Thyroid gland (tissue), 4 donors: ENCODE measurements at regions not wholly inside any gene's neighbourhood (a gene's known extent, or its start where the extent isn't known, plus 50 kb on each side); places are given as distances from the start of the nearest gene placed in this dataset.
"Not testable (repeated sequence)": the region's sequence is repeated elsewhere in the genome, so short reads cannot be mapped to it uniquely, and the experiment has no call there.

Experiments
- DNase-seq, 2 donors: peaks; one replicate each; pipeline ENCODE4 v3.0.0-alpha.2; 2019
- H3K27ac ChIP-seq, 3 donors: fragments of 200-600 bp; sonication (generic); 1 replicate in 2 of 3; 2 replicates in 1 of 3; pipeline ENCODE4 v1.5.1; 2016 to 2019; ENCODE audit warnings: mild to moderate bottlenecking in 1 of 3, moderate library complexity in 1 of 3
- H3K27me3 ChIP-seq: fragments of 200-600 bp; sonication (generic); one replicate; pipeline ENCODE4 v1.5.1; 2019
- H3K36me3 ChIP-seq, 2 donors: fragments of 200-600 bp; sonication (generic); one replicate each; pipeline ENCODE4 v1.5.1; 2016 to 2019
- H3K4me1 ChIP-seq, 2 donors: fragments of 200-600 bp; sonication (generic); one replicate each; pipeline ENCODE4 v1.5.1; 2017 to 2019
- H3K4me3 ChIP-seq, 3 donors: fragments of 200-600 bp; sonication (generic); replicated peaks in 1 of 3; 1 replicate in 2 of 3; 2 replicates in 1 of 3; pipeline ENCODE4 v1.5.1; 2016; ENCODE audit warnings: mild to moderate bottlenecking in 1 of 3
- H3K9me3 ChIP-seq: fragments of 200-600 bp; sonication (generic); one replicate; pipeline ENCODE4 v1.5.1; 2017
- POLR2A ChIP-seq, 2 donors: fragments of 450-650 bp; IDR thresholded peaks; one replicate each; pipeline ENCODE4 v1.6.1; 2017; ENCODE audit warnings: antibody characterized with exemption in 2 of 2, mild to moderate bottlenecking in 2 of 2, moderate library complexity in 1 of 2
- WGBS, 2 donors: methylation state at CpG; one replicate each; pipeline ENCODE4 v1.1.5; 2017; 5-methylcytosine and 5-hydroxymethylcytosine counted together
- intact Hi-C: fragments of 100-400 bp; cut with DNase I; formaldehyde crosslinking; loops from one replicate; pipeline ENCODE4 v1.15.1; 2023
- TF ChIP-seq, protein P1 (sequence below), 6 experiments: fragments of 200-600 bp in 3 of 6; fragments of 450-650 bp in 3 of 6; sonication (generic) in 3 of 6; IDR thresholded peaks; one replicate each; pipeline ENCODE4 v1.5.1; 2016 to 2019; ENCODE audit warnings: antibody characterized with exemption in 6 of 6, mild to moderate bottlenecking in 2 of 6, inconsistent platforms in 1 of 6, moderate library complexity in 1 of 6

DNA sequence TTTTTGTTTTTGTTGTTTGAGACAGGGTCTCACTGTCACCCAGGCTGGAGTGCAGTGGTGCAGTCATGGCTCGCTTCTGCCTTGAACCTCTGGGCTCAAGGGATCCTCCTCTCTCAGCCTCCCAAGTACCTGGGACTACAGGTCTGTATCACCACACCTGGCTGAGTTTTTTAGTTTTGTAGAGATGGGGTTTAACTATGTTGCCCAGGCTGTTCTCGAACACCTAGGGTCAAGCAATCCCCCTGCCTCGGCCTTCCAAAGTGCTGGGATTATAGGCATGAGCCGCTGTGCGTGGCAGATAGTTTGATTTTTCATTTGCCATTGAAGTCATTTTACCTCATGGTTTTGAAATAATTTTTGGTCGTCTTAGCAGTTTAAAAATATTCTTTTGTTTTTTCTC, 94.3 kb upstream of the EIF5 start:
- Histone ChIP-seq H3K36me3 (no peaks in the 10 kb centered on the region), H3K27me3 (no peaks in the 10 kb centered on the region), H3K4me1 (no peaks in the 10 kb centered on the region), H3K4me3 (no peak overlapping the region), H3K27ac (no peak overlapping the region), H3K9me3 (no peaks in the 10 kb centered on the region)
- DNase-seq, result no peak
- TF ChIP-seq POLR2A (IDR thresholded peaks at IDR 0.05), result no peak
- TF ChIP-seq, protein P1, sequence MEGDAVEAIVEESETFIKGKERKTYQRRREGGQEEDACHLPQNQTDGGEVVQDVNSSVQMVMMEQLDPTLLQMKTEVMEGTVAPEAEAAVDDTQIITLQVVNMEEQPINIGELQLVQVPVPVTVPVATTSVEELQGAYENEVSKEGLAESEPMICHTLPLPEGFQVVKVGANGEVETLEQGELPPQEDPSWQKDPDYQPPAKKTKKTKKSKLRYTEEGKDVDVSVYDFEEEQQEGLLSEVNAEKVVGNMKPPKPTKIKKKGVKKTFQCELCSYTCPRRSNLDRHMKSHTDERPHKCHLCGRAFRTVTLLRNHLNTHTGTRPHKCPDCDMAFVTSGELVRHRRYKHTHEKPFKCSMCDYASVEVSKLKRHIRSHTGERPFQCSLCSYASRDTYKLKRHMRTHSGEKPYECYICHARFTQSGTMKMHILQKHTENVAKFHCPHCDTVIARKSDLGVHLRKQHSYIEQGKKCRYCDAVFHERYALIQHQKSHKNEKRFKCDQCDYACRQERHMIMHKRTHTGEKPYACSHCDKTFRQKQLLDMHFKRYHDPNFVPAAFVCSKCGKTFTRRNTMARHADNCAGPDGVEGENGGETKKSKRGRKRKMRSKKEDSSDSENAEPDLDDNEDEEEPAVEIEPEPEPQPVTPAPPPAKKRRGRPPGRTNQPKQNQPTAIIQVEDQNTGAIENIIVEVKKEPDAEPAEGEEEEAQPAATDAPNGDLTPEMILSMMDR (IDR thresholded peaks at IDR 0.05), result no peak
- intact Hi-C loops, result no loop called here
- WGBS, 2 donors, result 88 to 92% methylated on average over 6 of the region's 6 CpGs

DNA sequence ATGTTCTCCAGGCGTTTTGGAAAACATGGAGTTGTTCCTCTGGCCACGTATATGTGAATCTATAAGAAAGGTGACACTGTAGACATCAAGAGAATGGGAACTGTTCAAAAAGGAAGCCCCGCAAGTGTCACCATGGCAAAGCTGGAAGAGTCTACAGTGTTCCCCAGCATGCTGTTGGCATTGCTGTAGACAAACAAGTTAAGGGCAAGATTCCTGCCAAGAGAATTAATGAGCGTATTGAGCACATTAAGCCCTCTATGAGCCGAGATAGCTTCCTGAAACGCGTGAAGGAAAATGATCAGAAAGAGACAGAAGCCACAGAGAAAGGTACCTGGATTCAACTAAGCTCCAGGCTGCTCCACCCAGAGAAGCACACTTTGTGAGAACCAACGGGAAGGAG, 92.5 kb upstream of the EIF5 start:
- no peak for TF ChIP-seq POLR2A (IDR thresholded peaks at IDR 0.05)
- TF ChIP-seq, protein P1 (IDR thresholded peaks at IDR 0.05), result no peak
- intact Hi-C loops, result no loop called here
- no peaks in the 10 kb centered on the region for H3K36me3 ChIP-seq
- H3K27me3 ChIP-seq, result no peaks in the 10 kb centered on the region
- no peaks in the 10 kb centered on the region for H3K9me3 ChIP-seq
- DNase-seq, result no peak
- H3K4me3 ChIP-seq, result no peak overlapping the region
- no peak overlapping the region for H3K27ac ChIP-seq
- WGBS, 2 donors, result 90 to 94% methylated on average over 8 of the region's 8 CpGs
- no peaks in the 10 kb centered on the region for H3K4me1 ChIP-seq

DNA sequence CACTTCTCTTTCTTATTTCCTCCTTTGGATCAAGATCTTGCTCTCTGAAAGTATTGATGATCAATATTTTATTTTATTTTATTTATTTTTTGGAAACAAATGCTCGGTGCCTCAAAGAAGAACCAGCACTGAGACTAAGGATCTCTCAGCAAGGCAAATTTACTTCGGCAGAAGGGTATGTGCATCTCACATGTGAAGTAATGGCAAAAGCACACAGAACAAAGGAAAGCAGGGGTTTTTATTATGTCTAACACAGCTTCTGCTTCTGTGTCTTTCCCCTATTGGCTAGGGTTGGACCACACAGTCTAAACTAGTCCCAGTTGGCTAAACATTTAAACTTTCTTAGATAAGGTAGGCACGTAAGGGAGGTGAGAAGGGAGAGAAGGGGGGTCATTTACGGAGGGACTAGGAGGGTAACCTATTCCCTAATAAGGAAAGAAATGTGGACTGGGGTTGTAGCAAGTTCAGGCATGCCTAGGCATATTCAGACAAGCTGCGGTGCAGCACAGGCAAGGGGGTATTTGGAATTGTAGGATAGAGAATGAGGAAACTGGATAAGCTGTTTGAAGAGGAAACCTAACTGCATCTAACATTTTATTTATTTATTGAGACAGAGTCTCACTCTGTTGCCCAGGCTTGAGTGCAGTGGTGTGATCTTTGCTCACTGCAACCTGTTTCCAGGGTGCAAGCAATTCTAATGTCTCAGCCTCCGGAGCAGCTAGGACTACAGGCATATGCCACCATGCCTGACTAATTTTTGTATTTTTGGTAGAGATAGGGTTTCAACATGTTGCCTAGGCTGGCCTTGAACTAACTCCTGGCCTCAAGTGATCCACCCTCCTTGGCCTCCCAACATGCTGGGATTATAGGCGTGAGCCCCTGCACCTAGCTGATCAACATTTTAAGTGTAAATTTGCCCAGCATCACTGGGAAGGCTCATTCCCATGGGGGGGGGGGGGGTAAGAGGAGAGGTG, 90.0 kb upstream of the EIF5 start:
- DNase-seq, result no peak
- intact Hi-C loops, result no loop called here

DNA sequence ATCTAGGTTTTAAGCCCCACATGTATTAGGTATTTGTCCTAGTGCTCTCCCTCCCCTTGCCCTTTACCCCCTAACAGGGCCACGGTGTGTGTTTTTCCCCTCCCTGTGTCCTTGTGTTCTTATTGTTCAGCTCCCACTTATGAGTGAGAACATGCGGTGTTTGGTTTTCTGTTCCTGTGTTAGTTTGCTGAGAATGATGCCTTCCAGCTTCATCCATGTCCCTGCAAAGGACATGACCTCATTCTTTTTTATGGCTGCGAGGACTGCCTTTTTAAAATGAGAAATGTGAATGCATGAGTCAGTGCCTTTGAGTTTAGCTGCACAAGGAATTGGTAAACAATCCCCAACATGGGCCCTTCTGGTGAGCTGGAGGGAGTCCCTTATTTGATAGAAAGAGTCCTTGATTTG, 88.4 kb upstream of the EIF5 start:
- DNase-seq, H3K27me3 ChIP-seq, H3K4me3 ChIP-seq, intact Hi-C loops, H3K36me3 ChIP-seq, H3K9me3 ChIP-seq, H3K27ac ChIP-seq, H3K4me1 ChIP-seq: not testable (repeated sequence)
- 72 to 73% methylated on average over 3 of the region's 3 CpGs for WGBS, 2 donors

More for the DNA sequence above, 90.0 kb upstream of the EIF5 start:
- H3K36me3 ChIP-seq, result no peaks in the 10 kb centered on the region
- no peak overlapping the region for H3K4me3 ChIP-seq
- no peak for TF ChIP-seq POLR2A (IDR thresholded peaks at IDR 0.05)
- TF ChIP-seq, protein P1 (IDR thresholded peaks at IDR 0.05), result no peak
- WGBS, 2 donors, result 84 to 88% methylated on average over 7 of the region's 7 CpGs
- no peaks in the 10 kb centered on the region for H3K9me3 ChIP-seq
- no peaks in the 10 kb centered on the region for H3K27me3 ChIP-seq
- H3K4me1 ChIP-seq, result no peaks in the 10 kb centered on the region
- H3K27ac ChIP-seq, result no peak overlapping the region

DNA sequence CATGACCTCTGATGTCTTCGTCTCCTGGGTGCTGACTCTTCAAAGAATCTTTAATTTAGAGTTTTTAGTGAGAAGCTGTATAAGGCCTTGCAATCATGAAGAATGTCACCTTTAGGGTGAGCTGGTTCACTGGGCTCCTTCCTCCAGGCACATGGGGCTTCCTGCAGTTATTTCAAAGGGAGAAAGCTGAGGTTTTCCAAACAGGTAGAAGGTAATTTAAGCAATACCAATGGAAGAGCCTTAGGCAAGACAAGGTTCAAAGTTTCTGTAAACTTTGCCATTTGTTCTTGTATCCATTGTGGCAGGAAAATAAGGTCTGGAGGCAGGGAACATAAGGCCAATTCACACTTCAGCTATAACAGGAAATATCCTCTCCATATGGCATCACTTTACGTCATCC, 88.0 kb upstream of the EIF5 start:
- intact Hi-C loops, result no loop called here
- WGBS, 2 donors, result 43 to 44% methylated on average over 2 of the region's 2 CpGs
- Histone ChIP-seq H3K4me3 (no peak overlapping the region), H3K27ac (no peak overlapping the region), H3K27me3 (no peaks in the 10 kb centered on the region), H3K4me1 (no peaks in the 10 kb centered on the region), H3K9me3 (no peaks in the 10 kb centered on the region), H3K36me3 (no peaks in the 10 kb centered on the region)
- TF ChIP-seq, protein P1 (IDR thresholded peaks at IDR 0.05), result no peak
- TF ChIP-seq POLR2A (IDR thresholded peaks at IDR 0.05), result no peak
- no peak for DNase-seq
